Upper lobe of left lung (tissue), 6 donors: ENCODE measurements at regions not wholly inside any gene's neighbourhood (a gene's known extent, or its start where the extent isn't known, plus 50 kb on each side); places are given as distances from the start of the nearest gene placed in this dataset.
"Not testable (repeated sequence)": the region's sequence is repeated elsewhere in the genome, so short reads cannot be mapped to it uniquely, and the experiment has no call there.

ENCODE experiments used
- ATAC-seq, 2 donors: fragments of 200-7000 bp; cut with Tn5 transposase; one replicate each; pipeline ENCODE4 v1.9.1; 2022; ENCODE audit warnings: mild to moderate bottlenecking in 2 of 2, moderate library complexity in 2 of 2; ENCODE audit not compliant: low FRiP score in 2 of 2
- DNase-seq, 2 donors: peaks; one replicate each; pipeline ENCODE4 v3.0.0-alpha.2; 2019 to 2020
- H3K27ac ChIP-seq, 4 donors: fragments of 200-600 bp; sonication (generic); one replicate each; pipeline ENCODE4 v1.5.1; 2016 to 2019
- H3K27me3 ChIP-seq, 4 donors: fragments of 200-600 bp; sonication (generic); one replicate each; pipeline ENCODE4 v1.5.1; 2017 to 2019
- H3K36me3 ChIP-seq, 4 donors: fragments of 200-600 bp; sonication (generic); one replicate each; pipeline ENCODE4 v1.5.1; 2016 to 2019
- H3K4me1 ChIP-seq, 4 donors: fragments of 200-600 bp; sonication (generic); one replicate each; pipeline ENCODE4 v1.5.1; 2018 to 2019
- H3K4me3 ChIP-seq, 4 donors: fragments of 200-600 bp; sonication (generic); one replicate each; pipeline ENCODE4 v1.5.1; 2017 to 2019; ENCODE audit warnings: mild to moderate bottlenecking in 2 of 4, moderate library complexity in 1 of 4
- H3K9me3 ChIP-seq, 4 donors: fragments of 200-600 bp; sonication (generic); one replicate each; pipeline ENCODE4 v1.5.1; 2018 to 2019
- WGBS, 2 donors: methylation state at CpG; one replicate each; pipeline ENCODE4 v1.1.5; 2017 to 2018; 5-methylcytosine and 5-hydroxymethylcytosine counted together
- donor health status: DM: no; HTN: no; CAD: no; lungs with moderate emphysema.
- donor health status: DM: no; HTN: yes; CAD: no; lungs with severe emphysema.

- H3K27me3 ChIP-seq, H3K4me1 ChIP-seq, H3K4me3 ChIP-seq, DNase-seq, H3K9me3 ChIP-seq, H3K27ac ChIP-seq, ATAC-seq, H3K36me3 ChIP-seq: not testable (repeated sequence)
- WGBS, 2 donors, result 91% methylated on average over 2 of the region's 2 CpGs; no CpG with 5 or more reads in 1 of the 2 donors
Observed at GRCh38 chr15:24435075-24435820, 240.3 kb upstream of the NPAP1 start.

- H3K4me1 ChIP-seq, H3K9me3 ChIP-seq, H3K27me3 ChIP-seq, H3K27ac ChIP-seq, DNase-seq, H3K36me3 ChIP-seq, H3K4me3 ChIP-seq: not testable (repeated sequence)
- 60 to 65% methylated on average over 3 to 4 of the region's 5 CpGs for WGBS, 2 donors
- ATAC-seq, result peak in 1 of 2 donors; percentile 19
Observed at GRCh38 chr15:24437270-24437669, 238.3 kb upstream of the NPAP1 start.

GRCh38 chr15:24437735-24438134, 237.8 kb upstream of the NPAP1 start:
- ATAC-seq, result peak in 1 of 2 donors; percentile 46
- 36% methylated on average over 1 of the region's 1 CpG; no CpG with 5 or more reads in 1 of the 2 donors for whole genome bisulfite sequencing, 2 donors
- not testable (repeated sequence) for H3K9me3 ChIP-seq, H3K4me3 ChIP-seq, H3K36me3 ChIP-seq, DNase-seq, H3K4me1 ChIP-seq, H3K27me3 ChIP-seq, H3K27ac ChIP-seq

- not testable (repeated sequence) for H3K9me3 ChIP-seq, H3K27ac ChIP-seq, H3K36me3 ChIP-seq, H3K4me3 ChIP-seq, H3K4me1 ChIP-seq, H3K27me3 ChIP-seq
- ATAC-seq (peak; percentile 14 to 74), DNase-seq (peak in 1 of 2 donors; percentile 52)
- 32 to 41% methylated on average over 24 to 40 of the region's 49 CpGs for WGBS, 2 donors
Observed at GRCh38 chr15:24477107-24478025, 198.2 kb upstream of the NPAP1 start.

GRCh38 chr15:24485885-24486567, 189.5 kb upstream of the NPAP1 start:
- not testable (repeated sequence) for DNase-seq, H3K27ac ChIP-seq, H3K4me3 ChIP-seq, H3K36me3 ChIP-seq, H3K27me3 ChIP-seq, H3K4me1 ChIP-seq, H3K9me3 ChIP-seq, ATAC-seq
- 77 to 82% methylated on average over 4 to 14 of the region's 14 CpGs for WGBS, 2 donors

GRCh38 chr15:24488164-24488907, 187.2 kb upstream of the NPAP1 start:
- DNase-seq, ATAC-seq: not testable (repeated sequence)
- 68% methylated on average over 8 of the region's 8 CpGs; no CpG with 5 or more reads in 1 of the 2 donors for WGBS, 2 donors

GRCh38 chr15:24505216-24505615, 170.4 kb upstream of the NPAP1 start:
- H3K27me3 ChIP-seq, H3K4me1 ChIP-seq, H3K36me3 ChIP-seq, DNase-seq, ATAC-seq, H3K9me3 ChIP-seq, H3K27ac ChIP-seq, H3K4me3 ChIP-seq: not testable (repeated sequence)
- 87 to 88% methylated on average over 10 to 11 of the region's 11 CpGs for WGBS, 2 donors

More at GRCh38 chr15:24488164-24488907, 187.2 kb upstream of the NPAP1 start:
- H3K4me3 ChIP-seq, H3K27ac ChIP-seq, H3K27me3 ChIP-seq, H3K4me1 ChIP-seq, H3K9me3 ChIP-seq, H3K36me3 ChIP-seq: not testable (repeated sequence)

- H3K27ac ChIP-seq, H3K4me1 ChIP-seq, ATAC-seq, H3K27me3 ChIP-seq, H3K36me3 ChIP-seq, H3K9me3 ChIP-seq, H3K4me3 ChIP-seq, DNase-seq: not testable (repeated sequence)
- WGBS, 2 donors, result 84 to 100% methylated on average over 1 of the region's 1 CpG
Observed at GRCh38 chr15:24509714-24510113, 165.9 kb upstream of the NPAP1 start.

GRCh38 chr15:24511598-24511997, 164.0 kb upstream of the NPAP1 start:
- not testable (repeated sequence) for DNase-seq, H3K4me1 ChIP-seq, ATAC-seq, H3K36me3 ChIP-seq, H3K4me3 ChIP-seq, H3K9me3 ChIP-seq, H3K27me3 ChIP-seq, H3K27ac ChIP-seq
- WGBS, 2 donors, result 85 to 88% methylated on average over 3 of the region's 3 CpGs

GRCh38 chr15:24518772-24519171, 156.8 kb upstream of the NPAP1 start:
- not testable (repeated sequence) for ATAC-seq
- 70 to 91% methylated on average over 3 to 4 of the region's 4 CpGs for WGBS, 2 donors

GRCh38 chr15:24531235-24531634, 144.3 kb upstream of the NPAP1 start:
- H3K4me3 ChIP-seq, H3K36me3 ChIP-seq, DNase-seq, H3K27me3 ChIP-seq, H3K9me3 ChIP-seq, H3K4me1 ChIP-seq, ATAC-seq, H3K27ac ChIP-seq: not testable (repeated sequence)
- WGBS, 2 donors, result 50 to 57% methylated on average over 2 to 3 of the region's 3 CpGs

More at GRCh38 chr15:24518772-24519171, 156.8 kb upstream of the NPAP1 start:
- not testable (repeated sequence) for H3K27ac ChIP-seq, H3K4me1 ChIP-seq, H3K4me3 ChIP-seq, H3K36me3 ChIP-seq, DNase-seq, H3K27me3 ChIP-seq, H3K9me3 ChIP-seq

GRCh38 chr15:24534032-24534431, 141.5 kb upstream of the NPAP1 start:
- not testable (repeated sequence) for H3K4me1 ChIP-seq, DNase-seq, H3K4me3 ChIP-seq, H3K27me3 ChIP-seq, H3K36me3 ChIP-seq, H3K27ac ChIP-seq, ATAC-seq, H3K9me3 ChIP-seq
- 91 to 96% methylated on average over 1 of the region's 1 CpG for WGBS, 2 donors
